Heart left ventricle (tissue), 13 donors: ENCODE measurements at regions not wholly inside any gene's neighbourhood (a gene's known extent, or its start where the extent isn't known, plus 50 kb on each side); places are given as distances from the start of the nearest gene placed in this dataset.

Experiments
- POLR2A ChIP-seq, 2 donors: fragments of 450-650 bp; IDR thresholded peaks; one replicate each; pipeline ENCODE4 v1.6.1; 2017; ENCODE audit warnings: antibody characterized with exemption in 2 of 2, mild to moderate bottlenecking in 2 of 2, moderate library complexity in 2 of 2
- TF ChIP-seq, protein P1 (sequence below), 12 donors: fragments of 200-600 bp; sonication (generic) in 4 of 12; IDR thresholded peaks; one replicate each; pipeline versions ENCODE4 v1.5.0 to v1.8.0; 2018 to 2022; ENCODE audit warnings: antibody characterized with exemption in 12 of 12, mild to moderate bottlenecking in 5 of 12
- donor health status: ischemic (EF 13 %, LVEDD 7.1; RV severe dilation, severe dysfunction).
- donor health status: DM: no; HTN: yes; CAD: no.
- donor health status: DM: no; HTN: no; CAD: no.
- donor health status: ischemic (EF 25% LVEDD 6.9; RV normal size, moderate dysfunction).
- donor health status: ischemic (EF 25% LVEDD 5.7; RV mildly dilated, moderate dysfunction).
- donor health status: ischemic (EF 35%, LVEDD 5.7; RV mildly dilated, moderate dysfunction).
- donor health status: nonischemic (EF 11% LVEDD 7.7; RV severe dilation, severe dysfunction).
- donor health status: DM: yes; HTN: yes; CAD: no.
- donor health status: PGD.
- donor health status: ischemic (EF 29% LVEDD 5.4; RV normal size, mild dysfunction).
- donor health status: nonischemic (EF 23%, LVEDD 6.1; RV moderate dilation, normal function).

DNA sequence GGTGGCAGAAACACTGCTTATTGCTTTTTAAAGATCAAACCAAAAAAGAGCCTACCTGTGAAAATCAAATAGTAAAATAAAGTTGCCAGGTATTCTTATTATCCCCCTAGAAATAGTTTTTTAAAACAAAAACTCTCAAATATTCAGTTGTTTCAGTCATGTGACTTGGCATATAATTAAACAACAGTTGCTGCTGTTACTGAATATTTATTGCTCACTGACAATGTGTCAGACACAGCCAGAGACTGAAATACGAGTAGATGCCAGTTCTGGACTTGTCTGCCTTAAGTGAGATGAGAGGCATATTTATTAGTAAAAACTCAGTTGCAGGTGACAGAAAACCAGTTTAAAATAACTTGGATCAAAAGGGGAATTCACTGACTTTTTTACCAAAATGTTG is 106.0 kb upstream of the RAB12 start:
- TF ChIP-seq, protein P1, sequence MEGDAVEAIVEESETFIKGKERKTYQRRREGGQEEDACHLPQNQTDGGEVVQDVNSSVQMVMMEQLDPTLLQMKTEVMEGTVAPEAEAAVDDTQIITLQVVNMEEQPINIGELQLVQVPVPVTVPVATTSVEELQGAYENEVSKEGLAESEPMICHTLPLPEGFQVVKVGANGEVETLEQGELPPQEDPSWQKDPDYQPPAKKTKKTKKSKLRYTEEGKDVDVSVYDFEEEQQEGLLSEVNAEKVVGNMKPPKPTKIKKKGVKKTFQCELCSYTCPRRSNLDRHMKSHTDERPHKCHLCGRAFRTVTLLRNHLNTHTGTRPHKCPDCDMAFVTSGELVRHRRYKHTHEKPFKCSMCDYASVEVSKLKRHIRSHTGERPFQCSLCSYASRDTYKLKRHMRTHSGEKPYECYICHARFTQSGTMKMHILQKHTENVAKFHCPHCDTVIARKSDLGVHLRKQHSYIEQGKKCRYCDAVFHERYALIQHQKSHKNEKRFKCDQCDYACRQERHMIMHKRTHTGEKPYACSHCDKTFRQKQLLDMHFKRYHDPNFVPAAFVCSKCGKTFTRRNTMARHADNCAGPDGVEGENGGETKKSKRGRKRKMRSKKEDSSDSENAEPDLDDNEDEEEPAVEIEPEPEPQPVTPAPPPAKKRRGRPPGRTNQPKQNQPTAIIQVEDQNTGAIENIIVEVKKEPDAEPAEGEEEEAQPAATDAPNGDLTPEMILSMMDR (IDR thresholded peaks at IDR 0.05): no peak
- no peak for TF ChIP-seq POLR2A (IDR thresholded peaks at IDR 0.05)
